Hematopoietic multipotent progenitor cell treated with erythropoietin and hydrocortisone succinate and interleukin-3 and kit ligand, for 17 days (in vitro differentiated cells): ENCODE measurements at regions not wholly inside any gene's neighbourhood (a gene's known extent, or its start where the extent isn't known, plus 50 kb on each side); places are given as distances from the start of the nearest gene placed in this dataset.

Experiments used
- DNase-seq: peaks from one replicate; pipeline ENCODE4 v3.0.0-alpha.2; 2015; ENCODE audit warnings: low spot score

DNA sequence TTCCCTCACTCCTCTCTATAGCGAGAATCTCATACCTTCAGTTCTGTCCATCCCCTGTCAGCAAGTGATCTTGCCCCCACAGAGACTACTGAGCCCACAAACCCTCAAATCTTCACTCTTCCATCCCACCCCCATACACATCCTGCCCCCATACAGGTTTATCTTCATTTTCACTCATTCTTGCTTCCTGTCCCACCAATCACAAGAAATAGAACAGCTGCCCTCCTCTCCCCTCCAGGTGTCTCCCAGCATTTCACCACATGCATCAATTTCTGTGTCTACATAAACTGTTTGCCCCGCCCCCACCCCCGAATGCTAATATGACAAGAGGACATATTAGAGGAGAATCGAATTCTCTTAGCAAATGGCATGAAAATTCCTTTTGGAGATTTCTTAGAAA, 54.9 kb upstream of the CARMIL1 start:
- DNase-seq = no peak

- no peak for DNase-seq
Observed at GRCh38 chr6:25227854-25228253, 51.3 kb upstream of the CARMIL1 start.
